ENCODE measurements at regions not wholly inside any gene's neighbourhood (a gene's known extent, or its start where the extent isn't known, plus 50 kb on each side); places are given as distances from the start of the nearest gene placed in this dataset.
"Not testable (repeated sequence)": the region's sequence is repeated elsewhere in the genome, so short reads cannot be mapped to it uniquely, and the experiment has no call there.

DNA sequence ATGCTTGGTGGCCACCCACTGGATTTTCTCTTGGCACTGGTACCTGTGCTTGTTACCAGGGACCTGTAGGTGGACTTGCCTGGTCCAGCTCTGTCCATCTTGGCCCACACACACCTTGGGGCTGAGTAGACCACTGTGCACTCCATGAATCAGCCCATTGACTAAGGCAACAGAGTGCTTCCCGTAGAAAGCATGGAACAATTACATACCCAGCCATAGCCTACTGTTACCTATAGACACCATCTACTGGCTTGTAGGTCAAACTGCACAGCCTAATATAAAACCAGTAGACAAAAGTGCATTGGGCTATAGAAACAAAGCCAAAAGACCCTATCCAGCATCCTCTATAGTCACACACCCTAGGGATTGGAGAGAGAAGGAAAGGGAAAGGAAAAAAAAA lies 378.9 kb downstream of the OTOL1 start:
- no peak overlapping the region for H3K27ac ChIP-seq
- no peak overlapping the region for H3K4me3 ChIP-seq

DNA sequence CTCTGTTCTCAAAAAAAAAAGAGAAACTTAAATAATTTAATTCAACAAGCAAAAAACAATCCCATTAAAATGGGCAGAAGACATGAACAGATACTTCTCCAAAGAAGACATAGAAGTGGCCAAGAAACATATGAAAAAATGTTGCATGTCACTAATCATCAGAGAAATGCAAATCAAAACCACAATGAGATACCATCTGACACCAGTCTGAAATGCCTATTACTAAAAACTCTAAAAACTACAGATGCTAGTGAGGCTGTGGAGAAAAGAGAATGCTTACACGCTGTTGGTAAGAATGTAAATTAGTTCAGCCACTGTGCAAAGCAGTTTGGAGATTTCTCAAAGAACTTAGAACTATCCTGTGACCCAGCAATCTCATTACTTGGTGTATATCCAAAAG lies 382.9 kb downstream of the OTOL1 start:
- no peak overlapping the region for H3K4me3 ChIP-seq
- no peak overlapping the region for H3K27ac ChIP-seq

DNA sequence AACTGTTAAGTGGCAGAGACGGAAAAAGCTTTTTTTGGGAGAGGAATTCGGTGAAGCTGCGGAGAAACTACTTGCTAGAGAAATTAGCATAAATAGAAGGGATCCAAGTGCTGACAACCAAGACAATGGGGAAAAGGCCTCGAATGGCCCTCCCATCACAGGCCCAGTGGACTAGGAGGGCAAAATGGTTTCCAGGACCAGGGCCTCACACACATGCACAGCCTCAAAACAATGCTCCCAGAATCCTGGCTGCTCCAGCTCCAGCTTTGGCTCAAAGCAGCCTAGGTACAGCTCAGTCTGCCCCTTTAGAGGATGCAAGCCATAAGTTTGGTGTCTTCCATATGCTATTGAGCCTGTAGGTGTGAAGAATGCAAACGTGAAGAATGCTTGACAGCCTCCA lies 388.2 kb downstream of the OTOL1 start:
- Histone ChIP-seq H3K27ac (no peak overlapping the region), H3K4me3 (no peak overlapping the region)

DNA sequence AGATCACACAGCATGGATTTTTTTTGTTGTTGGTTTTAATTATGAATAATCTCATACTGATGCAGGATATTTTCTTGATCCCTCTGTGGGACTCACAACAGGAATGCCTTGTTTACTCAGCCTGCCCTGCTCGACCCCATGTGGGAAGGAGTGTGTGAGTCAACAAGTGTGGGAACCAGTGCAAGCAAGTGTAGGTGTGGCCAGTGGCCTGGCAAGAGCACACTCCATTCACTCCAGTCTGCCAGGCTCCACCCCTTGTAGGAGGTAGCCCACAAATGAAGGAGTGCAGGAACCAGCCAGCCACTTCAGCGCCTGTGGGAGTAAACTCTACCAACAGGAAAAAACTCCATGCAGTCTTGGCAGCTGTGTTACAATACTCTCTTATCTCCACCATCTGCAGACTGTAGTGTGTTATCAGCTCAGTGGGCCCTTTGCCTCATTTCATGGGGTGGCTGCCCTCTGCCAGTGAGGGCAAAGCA lies 393.6 kb downstream of the OTOL1 start:
- no peak overlapping the region for H3K27ac ChIP-seq
- no peak overlapping the region for H3K4me3 ChIP-seq

DNA sequence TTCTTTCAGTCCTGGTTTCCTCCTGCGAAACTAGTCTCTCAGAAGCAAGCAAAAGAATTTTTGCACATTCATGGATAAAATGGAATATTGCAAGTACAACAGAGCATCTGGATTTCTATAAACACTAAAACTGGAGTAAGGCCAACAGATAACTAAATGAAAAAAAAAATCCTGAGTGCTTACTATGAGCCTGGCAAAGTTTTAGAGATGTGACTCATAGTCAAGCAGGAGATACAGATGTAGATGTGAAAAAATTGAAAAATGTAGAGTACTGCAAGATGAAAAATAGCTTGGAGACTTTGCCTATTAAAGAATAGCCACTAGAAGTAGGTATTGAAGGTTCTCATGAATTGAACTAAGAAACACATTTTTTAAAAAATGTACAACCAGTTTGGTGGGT lies 397.4 kb downstream of the OTOL1 start:
- Histone ChIP-seq H3K4me3 (no peak overlapping the region), H3K27ac (no peak overlapping the region)

DNA sequence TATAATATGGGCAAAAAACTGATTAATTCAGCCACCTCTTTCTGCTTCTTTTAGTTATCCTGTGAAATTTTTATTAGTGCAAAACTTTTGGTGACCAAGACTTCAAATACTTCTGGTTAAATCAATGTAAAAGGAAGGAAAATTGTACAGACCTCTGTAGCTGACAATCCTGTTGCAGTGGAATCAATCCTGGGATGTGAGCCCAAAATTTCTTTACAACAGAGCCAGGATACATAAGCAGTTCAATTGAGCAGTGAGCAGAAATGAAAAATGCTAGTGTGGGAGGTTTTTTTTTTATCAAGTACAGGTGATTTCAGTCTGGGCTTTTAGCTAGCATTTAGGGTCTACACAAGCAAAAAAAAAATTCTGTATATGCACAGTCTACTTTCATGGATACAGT lies 398.0 kb downstream of the OTOL1 start:
- Histone ChIP-seq H3K27ac (no peak overlapping the region), H3K4me3 (no peak overlapping the region)

DNA sequence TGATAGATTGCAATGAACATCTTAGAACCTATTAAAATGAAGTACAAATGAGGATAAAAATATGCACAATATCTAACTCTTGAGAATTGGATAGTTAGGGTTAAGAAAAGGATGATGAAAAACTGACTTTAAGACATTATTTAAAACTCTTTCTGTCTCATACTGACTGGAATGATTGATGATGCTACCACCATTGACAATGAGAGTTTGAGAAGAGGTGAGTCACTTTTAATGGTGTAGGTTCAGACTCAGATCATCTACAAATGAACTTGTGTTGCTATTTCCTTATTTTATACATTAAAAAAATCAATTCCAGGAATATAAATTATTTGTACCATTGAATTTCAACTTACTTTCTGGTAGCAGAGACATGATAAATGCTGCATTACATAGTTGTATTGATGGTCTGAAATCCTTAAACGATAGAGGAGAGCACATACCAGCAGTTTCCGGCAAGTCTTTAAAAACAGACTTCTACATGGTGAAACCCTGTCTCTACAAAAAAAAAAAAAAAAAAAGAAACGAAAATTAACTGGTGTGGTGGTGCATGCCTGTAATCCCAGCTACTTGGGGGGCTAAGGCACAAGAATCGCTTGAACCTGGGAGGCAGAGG lies 409.0 kb downstream of the OTOL1 start:
- no peak overlapping the region for H3K4me3 ChIP-seq
- H3K27ac ChIP-seq, result no peak overlapping the region

DNA sequence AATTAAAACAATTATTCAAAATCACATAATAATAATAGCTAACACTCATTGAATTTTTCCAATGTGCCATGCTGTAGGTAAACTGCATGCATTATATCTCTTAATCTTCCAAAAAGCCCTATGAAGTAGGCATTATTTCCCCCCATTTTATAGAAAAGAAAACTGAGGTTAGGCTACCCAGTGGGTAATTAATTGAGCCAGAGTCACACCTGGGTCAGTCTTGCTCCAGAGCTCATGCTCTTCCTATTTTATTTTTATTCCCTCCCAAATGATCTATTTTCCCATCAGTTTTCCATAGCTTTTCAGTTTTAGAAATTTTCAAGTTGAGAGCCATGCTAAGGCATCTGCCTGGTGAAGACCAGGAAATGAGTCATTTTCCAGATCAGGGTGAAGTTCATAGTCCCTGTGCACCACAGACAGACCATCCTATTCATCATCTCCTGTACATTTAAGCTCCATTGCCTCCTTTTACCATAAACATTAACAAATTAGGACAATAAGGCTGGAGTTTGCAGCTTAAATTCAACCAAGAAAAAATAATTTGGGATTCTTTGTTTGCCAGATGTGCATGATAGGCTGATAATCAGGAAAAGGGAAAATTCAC lies 417.3 kb downstream of the OTOL1 start:
- H3K4me3 ChIP-seq, result no peak overlapping the region

DNA sequence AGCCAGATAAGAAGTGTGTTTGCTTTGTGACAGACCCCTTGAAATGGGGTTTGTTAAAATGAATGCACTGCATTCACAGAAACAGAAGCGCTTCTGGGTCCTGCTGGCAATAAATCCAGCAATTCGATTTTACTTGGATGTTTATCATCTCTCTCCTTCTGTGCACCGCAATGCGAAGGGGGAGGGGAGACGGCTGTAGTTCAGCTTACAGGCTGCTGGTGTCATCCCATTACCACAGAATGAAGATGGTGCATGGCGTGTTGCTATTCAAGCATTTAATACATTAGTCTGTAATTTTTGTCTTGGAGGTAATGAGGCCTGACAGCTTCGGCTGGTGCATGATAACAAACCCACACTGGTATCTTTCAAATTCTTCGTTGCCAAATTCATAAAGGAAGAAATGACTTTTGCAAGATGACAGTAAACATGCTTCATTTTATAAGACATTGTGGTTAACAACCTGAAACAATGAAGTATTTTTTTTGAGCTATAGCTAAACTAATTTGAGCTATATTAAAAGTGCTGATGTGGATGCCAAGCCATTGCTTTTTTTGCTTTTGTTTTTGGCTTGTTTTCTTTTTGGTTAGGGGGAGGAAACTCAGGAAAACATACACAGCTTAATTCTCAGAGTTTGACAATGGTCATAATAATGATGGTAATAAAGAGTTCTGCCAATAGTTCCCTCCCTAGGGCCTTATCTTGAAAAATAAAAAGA lies 418.3 kb downstream of the OTOL1 start:
- no peak overlapping the region for H3K4me3 ChIP-seq
- H3K27ac ChIP-seq, result no peak overlapping the region

More for the DNA sequence above, 417.3 kb downstream of the OTOL1 start:
- H3K27ac ChIP-seq, result no peak overlapping the region

DNA sequence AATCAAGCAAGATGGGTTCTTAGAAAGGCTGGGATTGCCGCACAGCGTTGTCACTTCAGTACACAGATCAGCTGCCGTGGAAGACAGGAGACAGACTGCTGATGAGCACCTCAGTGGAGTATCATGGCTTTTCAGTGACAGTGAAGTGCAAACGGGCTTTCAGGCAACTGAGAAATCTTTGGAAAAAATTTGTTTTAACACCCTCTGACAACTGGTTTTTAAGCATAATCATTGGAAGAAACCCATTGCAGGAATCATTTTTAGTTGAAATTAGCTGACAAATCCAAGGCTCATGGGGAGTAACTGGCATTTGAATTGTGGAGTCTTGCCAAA lies 418.8 kb downstream of the OTOL1 start:
- H3K4me3 ChIP-seq, result no peak overlapping the region

DNA sequence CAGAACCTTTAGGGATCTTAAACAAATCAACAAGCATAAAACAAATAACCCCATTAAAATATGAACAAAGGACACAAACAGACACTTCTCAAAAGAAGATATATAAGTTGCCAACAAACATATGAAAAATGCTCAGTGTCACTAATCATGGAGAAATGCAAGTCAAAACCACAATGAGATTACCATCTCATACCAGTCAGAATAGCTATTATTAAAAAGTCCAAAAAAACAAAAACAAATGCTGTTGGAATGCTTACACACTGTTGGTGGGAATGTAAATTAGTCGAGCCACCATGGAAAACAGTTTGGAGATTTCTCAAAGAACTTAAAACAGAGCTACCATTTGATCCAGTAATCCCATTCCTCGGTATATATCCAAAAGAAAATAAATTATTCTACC lies 423.6 kb downstream of the OTOL1 start:
- Histone ChIP-seq H3K27ac (no peak overlapping the region), H3K4me3 (no peak overlapping the region)

More for the DNA sequence above, 418.8 kb downstream of the OTOL1 start:
- no peak overlapping the region for H3K27ac ChIP-seq

DNA sequence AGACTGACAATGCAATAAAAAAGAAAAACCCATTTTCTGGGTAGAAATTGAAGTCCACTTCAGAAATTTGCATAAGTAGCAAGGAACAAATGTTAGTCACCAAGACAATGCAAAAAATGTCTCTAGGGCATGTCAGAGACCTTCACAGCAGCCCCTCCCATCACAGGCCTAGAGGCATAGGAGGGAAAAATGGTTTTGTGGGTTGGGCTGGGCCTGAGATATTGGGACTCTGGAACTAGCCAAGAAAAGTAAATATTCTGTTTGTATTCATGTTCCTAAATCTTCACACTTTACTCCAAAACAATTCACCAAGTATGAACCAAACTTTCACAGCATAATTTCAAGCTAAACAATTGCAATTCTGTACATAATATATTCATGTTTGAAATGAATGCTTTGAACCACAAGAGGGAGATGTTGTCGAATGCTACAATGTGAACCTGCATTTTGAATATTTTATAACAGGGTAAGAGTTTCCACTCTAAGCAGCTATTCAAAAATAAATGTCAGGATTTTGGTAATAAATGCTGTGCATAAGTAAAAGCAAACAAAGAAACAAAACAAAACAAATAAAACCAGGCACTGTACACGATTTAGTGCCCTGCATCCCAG lies 429.2 kb downstream of the OTOL1 start:
- Histone ChIP-seq H3K4me3 (no peak overlapping the region), H3K27ac (no peak overlapping the region)

DNA sequence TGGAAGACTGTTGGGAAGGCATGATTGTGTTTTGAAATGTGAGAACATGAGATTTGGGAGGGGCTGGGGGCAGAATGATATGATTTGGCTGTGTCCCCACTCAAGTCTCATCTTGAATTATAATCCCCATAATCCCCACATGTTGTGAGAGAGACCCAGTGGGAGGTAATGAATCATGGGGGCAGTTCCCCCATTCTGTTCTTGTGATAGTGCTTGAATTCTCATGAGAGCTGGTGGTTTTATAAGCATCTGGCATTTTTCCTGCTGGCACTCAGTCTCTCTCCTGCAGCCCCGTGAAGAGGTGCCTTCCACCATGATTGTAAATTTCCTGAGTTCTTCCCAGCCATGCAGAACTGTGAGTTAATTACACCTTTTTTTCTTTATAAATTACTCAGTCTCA lies 430.5 kb downstream of the OTOL1 start:
- H3K27ac ChIP-seq, result no peak overlapping the region
- H3K4me3 ChIP-seq, result no peak overlapping the region

DNA sequence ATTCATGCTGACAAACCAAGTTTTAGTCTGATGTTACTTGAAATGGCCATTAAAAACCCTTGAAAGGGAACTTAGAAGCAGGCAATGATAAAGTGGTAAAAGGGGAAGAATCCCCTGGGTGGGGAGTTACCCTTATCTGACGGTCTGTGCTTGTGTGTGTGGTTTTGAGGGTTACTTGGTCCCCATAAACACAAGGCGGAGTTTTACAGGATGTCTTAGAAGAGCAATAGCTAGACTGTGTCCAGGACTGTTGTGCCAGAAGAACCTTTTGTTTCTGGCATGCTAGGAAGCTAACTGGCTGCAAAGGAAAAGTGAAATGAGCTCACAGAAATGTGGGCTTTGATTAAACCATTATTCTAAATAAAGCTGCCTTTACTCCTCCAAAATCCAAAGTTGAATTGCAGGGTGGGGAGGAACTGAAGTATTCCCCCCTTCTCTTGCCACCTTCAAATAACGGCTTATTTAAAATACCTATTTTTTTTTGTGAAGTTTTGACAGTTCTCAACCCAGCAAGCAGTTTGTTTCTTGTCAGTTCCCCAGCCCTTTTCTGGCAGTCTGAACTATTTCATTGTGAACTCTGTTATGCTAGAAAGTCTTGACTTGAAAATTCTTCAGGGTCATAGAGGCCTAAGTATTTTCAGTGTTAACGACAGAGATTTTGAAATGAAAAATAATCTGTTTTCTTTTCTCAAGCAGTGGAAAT lies 443.5 kb downstream of the OTOL1 start:
- peak overlapping the region in 2 of 21 experiments; percentile 11 to 26 for H3K27ac ChIP-seq
- no peak overlapping the region for H3K4me3 ChIP-seq

DNA sequence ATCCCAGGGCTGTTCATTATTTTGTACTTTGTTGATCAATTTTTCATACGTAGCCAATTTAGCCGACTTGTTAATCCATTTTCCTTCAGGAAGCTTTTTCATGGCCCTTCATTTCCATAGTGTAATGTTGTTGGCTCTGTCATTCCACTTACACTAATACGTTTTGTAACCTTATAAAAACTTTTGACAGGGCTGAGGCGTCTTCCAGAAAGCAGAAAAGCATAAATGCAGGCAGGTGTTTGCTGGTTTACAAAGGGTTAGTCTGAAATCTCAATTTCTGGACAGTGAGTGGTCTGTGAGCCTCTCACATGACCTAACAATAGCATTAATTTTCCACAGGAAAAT lies 444.0 kb downstream of the OTOL1 start:
- no peak overlapping the region for H3K4me3 ChIP-seq
- peak overlapping the region in 2 of 21 experiments; percentile 11 to 26 for H3K27ac ChIP-seq

DNA sequence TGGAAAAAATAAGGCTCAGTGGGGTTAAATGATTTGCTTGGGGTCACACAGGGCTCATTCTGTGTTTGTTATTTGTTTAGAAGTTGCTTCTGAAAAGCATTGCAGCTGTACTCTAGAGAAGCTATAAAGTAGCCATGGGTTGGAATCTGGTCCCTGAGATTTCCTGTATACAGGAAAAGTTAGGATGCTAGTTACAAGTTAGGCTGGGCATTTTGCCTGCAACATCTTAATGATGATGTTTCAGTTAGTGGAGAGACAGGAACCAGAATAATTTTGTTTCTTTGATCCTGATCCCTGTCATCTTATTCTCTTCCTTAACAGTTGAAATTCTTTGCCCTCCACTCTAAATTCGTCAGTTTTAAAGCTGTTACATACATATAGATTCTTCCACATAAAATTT lies 445.3 kb downstream of the OTOL1 start:
- Histone ChIP-seq H3K27ac (no peak overlapping the region), H3K4me3 (no peak overlapping the region)

DNA sequence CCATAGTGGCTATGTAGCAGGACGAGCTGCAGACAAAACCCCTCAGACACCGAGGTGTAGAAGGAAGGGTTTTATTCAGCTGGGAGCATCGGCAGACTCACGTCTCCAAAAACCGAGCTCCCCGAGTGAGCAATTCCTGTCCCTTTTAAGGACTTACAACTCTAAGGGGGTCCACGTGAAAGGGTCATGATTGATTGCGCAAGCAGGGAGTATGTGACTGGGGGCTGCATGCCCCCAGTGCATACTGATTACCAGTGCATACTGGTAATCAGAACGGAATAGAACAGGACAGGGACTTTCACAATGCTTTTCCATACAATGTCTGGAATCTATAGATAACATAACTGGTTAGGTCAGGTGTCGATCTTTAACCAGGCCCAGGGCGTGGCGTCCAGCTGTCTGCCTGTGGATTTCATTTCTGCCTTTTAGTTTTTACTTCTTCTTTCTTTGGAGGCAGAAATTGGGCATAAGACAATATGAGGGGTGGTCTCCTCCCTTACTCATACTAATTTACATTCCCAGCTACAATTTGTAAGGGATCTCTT lies 447.3 kb downstream of the OTOL1 start:
- H3K27ac ChIP-seq, H3K4me3 ChIP-seq: not testable (repeated sequence)

DNA sequence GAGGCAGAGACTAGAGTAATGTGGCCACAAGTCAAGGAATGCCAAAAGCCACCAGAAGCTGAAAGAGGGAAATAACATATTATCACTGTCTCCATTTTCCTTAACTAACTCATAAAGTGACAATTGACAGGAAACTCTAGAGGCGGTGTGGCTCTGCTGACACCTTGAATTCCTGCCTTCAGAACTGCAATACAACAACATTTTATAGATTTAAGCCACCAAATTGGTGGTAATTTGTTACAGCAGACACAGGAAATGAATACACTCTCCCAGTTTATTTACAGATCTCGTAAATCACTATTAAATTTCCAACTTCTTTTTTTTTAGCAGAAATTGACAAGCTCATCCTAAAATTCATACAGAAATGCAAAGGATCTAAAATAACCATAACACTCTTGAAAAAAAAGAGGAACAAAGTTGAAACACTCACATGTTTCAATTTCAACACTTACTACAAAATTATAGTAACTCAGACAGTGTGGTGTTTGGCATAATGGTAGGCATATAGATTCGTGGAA lies 449.9 kb downstream of the OTOL1 start:
- no peak overlapping the region for H3K4me3 ChIP-seq
- H3K27ac ChIP-seq, result no peak overlapping the region

DNA sequence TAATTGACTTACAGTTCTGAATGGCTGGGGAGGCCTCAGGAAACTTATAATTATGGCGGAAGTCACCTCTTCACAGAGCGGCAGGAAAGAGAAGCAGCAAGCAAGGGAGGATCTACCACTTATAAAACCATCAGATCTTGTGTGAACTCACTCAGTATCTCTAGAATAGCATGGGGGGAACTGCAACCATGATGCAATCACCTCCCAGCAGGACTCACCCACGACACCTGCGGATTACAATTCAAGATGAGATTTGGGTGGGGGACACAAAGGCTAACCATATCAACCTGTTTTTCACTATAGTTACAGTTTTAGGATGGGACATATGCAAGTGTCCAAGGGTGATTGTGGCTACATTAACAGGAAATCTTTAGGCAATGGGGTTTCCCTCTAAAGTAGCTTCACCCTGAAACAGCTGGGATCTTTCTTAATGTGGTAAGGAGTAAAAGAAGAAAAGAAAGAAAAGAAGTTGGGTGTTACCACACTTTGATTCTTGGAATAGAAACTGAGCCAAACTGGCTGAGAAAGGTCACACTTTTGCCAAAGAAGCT lies 453.8 kb downstream of the OTOL1 start:
- H3K4me3 ChIP-seq, result no peak overlapping the region
- H3K27ac ChIP-seq, result no peak overlapping the region

DNA sequence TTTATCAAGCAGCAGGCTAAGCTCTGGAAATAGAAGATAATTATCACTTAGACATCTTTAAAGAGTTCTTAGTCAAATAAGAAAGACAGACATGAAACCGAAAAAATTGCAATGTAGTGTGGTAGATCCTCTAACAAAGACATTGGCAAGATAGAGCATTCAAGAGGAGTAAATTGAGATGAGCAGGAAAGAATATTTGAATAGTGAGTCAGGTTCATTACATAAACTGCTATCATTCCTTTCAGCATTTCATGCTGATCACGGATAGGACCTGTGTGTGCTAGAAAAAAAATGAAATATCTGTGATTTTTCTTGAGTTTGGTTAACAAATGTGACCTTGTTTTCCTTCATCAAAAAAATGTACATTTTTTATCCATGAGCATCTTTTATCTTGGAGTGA lies 460.9 kb downstream of the OTOL1 start:
- no peak overlapping the region for H3K4me3 ChIP-seq
- H3K27ac ChIP-seq, result no peak overlapping the region

Data from skin epidermis (tissue), 12 donors.